ENCODE measurements at regions not wholly inside any gene's neighbourhood (a gene's known extent, or its start where the extent isn't known, plus 50 kb on each side); places are given as distances from the start of the nearest gene placed in this dataset.
A peak's percentile ranks its signal among the peaks of the same experiment; 100 is the strongest.

- no peaks in the 10 kb centered on the region for H4K20me1 ChIP-seq (ENCODE audit: insufficient read depth, low read length)
- H3K36me3 ChIP-seq (ENCODE audit: insufficient read depth, low read length) = no peaks in the 10 kb centered on the region
- H3K9me3 ChIP-seq (ENCODE audit: low read depth, low read length) = no peaks in the 10 kb centered on the region
- H3K27me3 ChIP-seq (ENCODE audit: insufficient read depth, low read length) = no peaks in the 10 kb centered on the region
- TF ChIP-seq, protein P1, sequence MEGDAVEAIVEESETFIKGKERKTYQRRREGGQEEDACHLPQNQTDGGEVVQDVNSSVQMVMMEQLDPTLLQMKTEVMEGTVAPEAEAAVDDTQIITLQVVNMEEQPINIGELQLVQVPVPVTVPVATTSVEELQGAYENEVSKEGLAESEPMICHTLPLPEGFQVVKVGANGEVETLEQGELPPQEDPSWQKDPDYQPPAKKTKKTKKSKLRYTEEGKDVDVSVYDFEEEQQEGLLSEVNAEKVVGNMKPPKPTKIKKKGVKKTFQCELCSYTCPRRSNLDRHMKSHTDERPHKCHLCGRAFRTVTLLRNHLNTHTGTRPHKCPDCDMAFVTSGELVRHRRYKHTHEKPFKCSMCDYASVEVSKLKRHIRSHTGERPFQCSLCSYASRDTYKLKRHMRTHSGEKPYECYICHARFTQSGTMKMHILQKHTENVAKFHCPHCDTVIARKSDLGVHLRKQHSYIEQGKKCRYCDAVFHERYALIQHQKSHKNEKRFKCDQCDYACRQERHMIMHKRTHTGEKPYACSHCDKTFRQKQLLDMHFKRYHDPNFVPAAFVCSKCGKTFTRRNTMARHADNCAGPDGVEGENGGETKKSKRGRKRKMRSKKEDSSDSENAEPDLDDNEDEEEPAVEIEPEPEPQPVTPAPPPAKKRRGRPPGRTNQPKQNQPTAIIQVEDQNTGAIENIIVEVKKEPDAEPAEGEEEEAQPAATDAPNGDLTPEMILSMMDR (IDR thresholded peaks at IDR 0.05; ENCODE audit: extremely low read depth, low read depth, low read length) = no peak
- no peak overlapping the region for H2AFZ ChIP-seq (ENCODE audit: low read length)
- H3K4me1 ChIP-seq (ENCODE audit: insufficient read depth, low read length) = no peaks in the 10 kb centered on the region
- no peak overlapping the region for H3K4me2 ChIP-seq (ENCODE audit: insufficient read depth, low read length)
- no peaks in the 10 kb centered on the region for H3K79me2 ChIP-seq (ENCODE audit: insufficient read depth, low read length)
- no peak overlapping the region for H3K27ac ChIP-seq (ENCODE audit: low read depth, low read length)
- H3K4me3 ChIP-seq (ENCODE audit: insufficient read depth, low read length) = no peak overlapping the region
- no peak for DNase-seq (ENCODE audit: insufficient read length, low spot score, missing footprints)
These were observed 265.4 kb upstream of the PLET1 start for GRCh38 chr11:112525844-112526590.

- Histone ChIP-seq H3K27ac (ENCODE audit: low read depth, low read length) (no peak overlapping the region), H3K36me3 (ENCODE audit: insufficient read depth, low read length) (no peaks in the 10 kb centered on the region), H3K4me1 (ENCODE audit: insufficient read depth, low read length) (no peaks in the 10 kb centered on the region), H3K4me2 (ENCODE audit: insufficient read depth, low read length) (no peak overlapping the region), H3K9me3 (ENCODE audit: low read depth, low read length) (no peaks in the 10 kb centered on the region), H3K4me3 (ENCODE audit: insufficient read depth, low read length) (no peak overlapping the region), H3K79me2 (ENCODE audit: insufficient read depth, low read length) (no peaks in the 10 kb centered on the region), H2AFZ (ENCODE audit: low read length) (no peak overlapping the region), H3K27me3 (ENCODE audit: insufficient read depth, low read length) (no peaks in the 10 kb centered on the region), H4K20me1 (ENCODE audit: insufficient read depth, low read length) (no peaks in the 10 kb centered on the region)
- no peak for DNase-seq (ENCODE audit: insufficient read length, low spot score, missing footprints)
- TF ChIP-seq, protein P1 (IDR thresholded peaks at IDR 0.05; ENCODE audit: extremely low read depth, low read depth, low read length) = no peak
These were observed 266.2 kb upstream of the PLET1 start for GRCh38 chr11:112526699-112527416.

DNA sequence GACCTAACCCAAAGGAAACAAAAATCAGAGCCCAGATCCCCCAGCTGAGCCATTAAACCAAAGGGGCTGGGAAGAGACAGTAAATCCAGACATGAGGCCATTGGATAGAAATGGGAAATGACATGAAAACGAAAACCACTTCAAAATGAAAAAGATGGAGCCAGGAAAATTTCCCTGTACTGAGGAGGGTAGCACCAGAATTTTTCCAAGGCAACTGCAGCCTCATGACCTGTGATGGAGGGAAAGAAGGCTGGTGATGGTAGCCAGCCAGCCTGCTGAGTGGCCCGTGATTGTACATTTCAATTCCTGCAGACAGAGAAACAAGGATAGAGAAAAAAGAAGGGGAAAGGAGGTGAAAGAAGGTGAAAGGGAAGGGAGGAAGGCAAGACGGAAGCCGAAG is 268.4 kb upstream of the PLET1 start:
- no peaks in the 10 kb centered on the region for H3K27me3 ChIP-seq (ENCODE audit: insufficient read depth, low read length)
- H3K79me2 ChIP-seq (ENCODE audit: insufficient read depth, low read length) = no peaks in the 10 kb centered on the region
- no peak overlapping the region for H3K4me2 ChIP-seq (ENCODE audit: insufficient read depth, low read length)
- H3K36me3 ChIP-seq (ENCODE audit: insufficient read depth, low read length) = no peaks in the 10 kb centered on the region
- H3K27ac ChIP-seq (ENCODE audit: low read depth, low read length) = no peak overlapping the region
- no peak overlapping the region for H2AFZ ChIP-seq (ENCODE audit: low read length)
- no peaks in the 10 kb centered on the region for H3K9me3 ChIP-seq (ENCODE audit: low read depth, low read length)
- TF ChIP-seq, protein P1 (IDR thresholded peaks at IDR 0.05; ENCODE audit: extremely low read depth, low read depth, low read length) = no peak
- DNase-seq (ENCODE audit: insufficient read length, low spot score, missing footprints) = peak; percentile 39
- H4K20me1 ChIP-seq (ENCODE audit: insufficient read depth, low read length) = no peaks in the 10 kb centered on the region
- H3K4me3 ChIP-seq (ENCODE audit: insufficient read depth, low read length) = no peak overlapping the region
- H3K4me1 ChIP-seq (ENCODE audit: insufficient read depth, low read length) = no peaks in the 10 kb centered on the region

DNA sequence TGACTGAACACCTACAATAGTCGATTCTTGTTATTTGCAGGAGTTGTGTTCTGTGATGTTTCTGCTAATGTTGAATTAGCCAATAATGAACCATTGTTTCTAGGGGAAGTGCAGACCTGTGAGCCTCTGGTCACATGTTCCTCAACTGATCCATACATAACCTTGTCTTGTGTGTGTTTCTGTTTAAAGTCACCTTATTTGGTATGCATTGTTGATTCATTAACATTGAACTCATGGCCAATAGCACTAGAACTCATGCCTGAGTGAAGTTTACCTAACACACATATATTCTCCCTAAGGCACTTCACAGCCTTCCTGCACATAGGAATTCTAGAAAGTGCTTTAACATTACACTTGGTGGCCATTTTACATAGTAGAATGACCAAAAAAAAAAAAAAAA is 271.8 kb upstream of the PLET1 start:
- TF ChIP-seq, protein P1 (IDR thresholded peaks at IDR 0.05; ENCODE audit: extremely low read depth, low read depth, low read length) = no peak
- Histone ChIP-seq H4K20me1 (ENCODE audit: insufficient read depth, low read length) (no peaks in the 10 kb centered on the region), H3K4me3 (ENCODE audit: insufficient read depth, low read length) (no peak overlapping the region), H3K27me3 (ENCODE audit: insufficient read depth, low read length) (no peaks in the 10 kb centered on the region), H3K4me2 (ENCODE audit: insufficient read depth, low read length) (no peak overlapping the region), H3K79me2 (ENCODE audit: insufficient read depth, low read length) (no peaks in the 10 kb centered on the region), H3K9me3 (ENCODE audit: low read depth, low read length) (no peaks in the 10 kb centered on the region), H3K27ac (ENCODE audit: low read depth, low read length) (no peak overlapping the region), H3K4me1 (ENCODE audit: insufficient read depth, low read length) (no peaks in the 10 kb centered on the region), H2AFZ (ENCODE audit: low read length) (no peak overlapping the region), H3K36me3 (ENCODE audit: insufficient read depth, low read length) (no peaks in the 10 kb centered on the region)
- no peak for DNase-seq (ENCODE audit: insufficient read length, low spot score, missing footprints)

Data from osteoblast (primary cell).